Mesendoderm (in vitro differentiated cells): ENCODE measurements at regions not wholly inside any gene's neighbourhood (a gene's known extent, or its start where the extent isn't known, plus 50 kb on each side); places are given as distances from the start of the nearest gene placed in this dataset.

ENCODE experiments used
- DNase-seq: peaks from one replicate; pipeline ENCODE4 v3.0.0; 2013
- H2AK5ac ChIP-seq: 2 replicates; pipeline ENCODE4 v1.6.1; 2013; ENCODE audit warnings: low read length, inconsistent platforms
- H2BK120ac ChIP-seq: 2 replicates; pipeline ENCODE4 v1.6.1; 2013; ENCODE audit warnings: low read depth, mild to moderate bottlenecking, low read length, moderate library complexity, mixed read lengths
- H2BK15ac ChIP-seq: replicated peaks from 2 replicates; pipeline ENCODE4 v1.6.1; 2013; ENCODE audit warnings: low read depth, mild to moderate bottlenecking, moderate library complexity
- H2BK5ac ChIP-seq: 2 replicates; pipeline ENCODE4 v1.6.1; 2013; ENCODE audit warnings: low read length, inconsistent platforms
- H3K18ac ChIP-seq: 2 replicates; pipeline ENCODE4 v1.6.1; 2013; ENCODE audit warnings: mild to moderate bottlenecking, low read length, mixed read lengths
- H3K23ac ChIP-seq: one replicate; pipeline ENCODE4 v1.6.1; 2013; ENCODE audit warnings: low read length
- H3K27ac ChIP-seq: 2 replicates; pipeline ENCODE4 v1.5.1; 2013; ENCODE audit warnings: low read depth, mild to moderate bottlenecking, inconsistent platforms, low read length, moderate library complexity
- H3K27me3 ChIP-seq: 2 replicates; pipeline ENCODE4 v1.6.1; 2013; ENCODE audit warnings: low read length, control low read depth, mild to moderate bottlenecking, inconsistent platforms; ENCODE audit not compliant: insufficient read depth, poor library complexity
- H3K36me3 ChIP-seq: 2 replicates; pipeline ENCODE4 v1.6.1; 2013; ENCODE audit warnings: low read length, inconsistent platforms; ENCODE audit not compliant: control insufficient read depth, insufficient read depth
- H3K4ac ChIP-seq: one replicate; pipeline ENCODE4 v1.6.1; 2013; ENCODE audit warnings: low read depth, mild to moderate bottlenecking, low read length, moderate library complexity
- H3K4me1 ChIP-seq: 2 replicates; pipeline ENCODE4 v1.6.1; 2013; ENCODE audit warnings: low read depth, low read length, inconsistent platforms; ENCODE audit not compliant: control insufficient read depth
- H3K4me2 ChIP-seq: 2 replicates; pipeline ENCODE4 v1.6.1; 2013; ENCODE audit warnings: low read length
- H3K4me3 ChIP-seq: 2 replicates; pipeline ENCODE4 v1.5.1; 2013; ENCODE audit warnings: mild to moderate bottlenecking, low read length
- H3K56ac ChIP-seq: one replicate; pipeline ENCODE4 v1.6.1; 2013; ENCODE audit warnings: low read length
- H3K79me1 ChIP-seq: 2 replicates; pipeline ENCODE4 v1.6.1; 2013; ENCODE audit warnings: low read length, inconsistent platforms
- H3K79me2 ChIP-seq: 2 replicates; pipeline ENCODE4 v1.6.1; 2013; ENCODE audit warnings: mild to moderate bottlenecking, low read length; ENCODE audit not compliant: control insufficient read depth, insufficient read depth
- H3K9ac ChIP-seq: 2 replicates; pipeline ENCODE4 v1.6.1; 2013; ENCODE audit warnings: low read length, inconsistent platforms
- H4K5ac ChIP-seq: one replicate; pipeline ENCODE4 v1.6.1; 2013; ENCODE audit warnings: low read length
- H4K8ac ChIP-seq: one replicate; pipeline ENCODE4 v1.6.1; 2013; ENCODE audit warnings: low read depth, mild to moderate bottlenecking, control low read depth, low read length, moderate library complexity
- WGBS: extraction: QIAGEN DNeasy Blood & Tissue Kit; methylation state at CpG from one replicate; pipeline ENCODE4 v1.1.7; 2013; ENCODE audit warnings: low lambda C conversion rate, missing lambda C conversion rate; ENCODE audit not compliant: insufficient coverage; ENCODE audit errors: extremely low coverage; 5-methylcytosine and 5-hydroxymethylcytosine counted together

GRCh38 chr5:91257301-91257700 lies 125.8 kb downstream of the ARRDC3 start:
- H4K5ac ChIP-seq, result no peak overlapping the region
- no peaks in the 10 kb centered on the region for H3K27me3 ChIP-seq
- H3K27ac ChIP-seq, result no peak overlapping the region
- H3K4me3 ChIP-seq, result no peak overlapping the region
- H4K8ac ChIP-seq, result no peak overlapping the region
- no peaks in the 10 kb centered on the region for H3K4me1 ChIP-seq
- H3K4ac ChIP-seq, result no peak overlapping the region
- H2BK5ac ChIP-seq, result no peak overlapping the region
- H3K79me1 ChIP-seq, result no peaks in the 10 kb centered on the region
- no peak overlapping the region for H3K9ac ChIP-seq
- no peak for DNase-seq
- no peaks in the 10 kb centered on the region for H3K36me3 ChIP-seq
- H3K23ac ChIP-seq, result no peak overlapping the region
- no peaks in the 10 kb centered on the region for H3K79me2 ChIP-seq
- H3K56ac ChIP-seq, result no peak overlapping the region
- no peak overlapping the region for H2AK5ac ChIP-seq
- no peak overlapping the region for H2BK120ac ChIP-seq
- no peak overlapping the region for H3K18ac ChIP-seq
- H2BK15ac ChIP-seq, result no peak overlapping the region
- no peak overlapping the region for H3K4me2 ChIP-seq

DNA sequence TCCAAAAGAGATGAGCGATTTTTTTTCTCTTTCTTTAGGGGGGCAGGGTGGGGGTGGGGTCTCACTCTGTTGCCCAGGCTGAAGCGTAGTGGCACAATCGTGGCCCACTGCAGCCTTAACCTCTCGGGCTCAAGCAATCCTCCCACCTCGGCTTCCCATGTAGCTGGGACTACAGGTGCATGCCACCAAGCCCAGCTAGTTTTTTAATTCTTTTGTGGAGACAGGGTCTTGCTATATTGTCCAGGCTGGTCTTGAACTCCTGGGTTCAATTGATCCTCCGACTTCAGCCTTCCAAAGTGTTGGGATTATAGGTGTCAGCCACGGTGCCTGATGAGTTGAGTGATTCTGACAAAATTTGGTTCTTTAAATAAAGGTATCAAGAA lies 127.0 kb downstream of the ARRDC3 start:
- H3K27me3 ChIP-seq, result no peaks in the 10 kb centered on the region
- no peaks in the 10 kb centered on the region for H3K4me1 ChIP-seq
- no peak overlapping the region for H4K5ac ChIP-seq
- no peaks in the 10 kb centered on the region for H3K79me2 ChIP-seq
- no peak overlapping the region for H3K27ac ChIP-seq
- no peak overlapping the region for H3K56ac ChIP-seq
- H3K9ac ChIP-seq, result no peak overlapping the region
- H3K36me3 ChIP-seq, result no peaks in the 10 kb centered on the region
- H3K4ac ChIP-seq, result no peak overlapping the region
- no peak overlapping the region for H3K18ac ChIP-seq
- no peak overlapping the region for H2AK5ac ChIP-seq
- no peak overlapping the region for H2BK5ac ChIP-seq
- no peak overlapping the region for H3K4me2 ChIP-seq
- no peaks in the 10 kb centered on the region for H3K79me1 ChIP-seq
- H2BK120ac ChIP-seq, result no peak overlapping the region
- H4K8ac ChIP-seq, result no peak overlapping the region
- H3K4me3 ChIP-seq, result no peak overlapping the region
- no peak overlapping the region for H3K23ac ChIP-seq
- H2BK15ac ChIP-seq, result no peak overlapping the region
- DNase-seq, result no peak
- no CpG with 5 or more reads among the region's 7 CpGs for WGBS

- Histone ChIP-seq H3K27me3 (no peaks in the 10 kb centered on the region), H3K27ac (no peak overlapping the region), H2BK120ac (no peak overlapping the region), H3K79me2 (no peaks in the 10 kb centered on the region), H3K4me2 (no peak overlapping the region), H3K9ac (no peak overlapping the region), H3K18ac (no peak overlapping the region), H4K5ac (no peak overlapping the region), H3K56ac (no peak overlapping the region), H3K79me1 (no peaks in the 10 kb centered on the region), H3K4ac (no peak overlapping the region), H2AK5ac (no peak overlapping the region), H2BK15ac (no peak overlapping the region), H3K36me3 (no peaks in the 10 kb centered on the region), H2BK5ac (no peak overlapping the region), H3K4me3 (no peak overlapping the region), H3K23ac (no peak overlapping the region), H4K8ac (no peak overlapping the region), H3K4me1 (no peaks in the 10 kb centered on the region)
- WGBS, result no CpG with 5 or more reads among the region's 4 CpGs
- no peak for DNase-seq
Observed at GRCh38 chr5:91255396-91256141, 127.5 kb downstream of the ARRDC3 start.

- Histone ChIP-seq H3K79me2 (no peaks in the 10 kb centered on the region), H3K36me3 (no peaks in the 10 kb centered on the region), H3K79me1 (no peaks in the 10 kb centered on the region), H3K4me3 (no peak overlapping the region), H4K5ac (no peak overlapping the region), H2AK5ac (no peak overlapping the region), H2BK5ac (no peak overlapping the region), H2BK15ac (no peak overlapping the region), H3K56ac (no peak overlapping the region), H3K4me1 (no peaks in the 10 kb centered on the region), H4K8ac (no peak overlapping the region), H3K18ac (no peak overlapping the region), H3K23ac (no peak overlapping the region), H3K4ac (no peak overlapping the region), H3K27ac (no peak overlapping the region), H3K27me3 (no peaks in the 10 kb centered on the region), H3K4me2 (no peak overlapping the region), H2BK120ac (no peak overlapping the region), H3K9ac (no peak overlapping the region)
- WGBS, result no CpG with 5 or more reads among the region's 2 CpGs
- DNase-seq, result no peak
Observed at GRCh38 chr5:91252916-91253315, 130.2 kb downstream of the ARRDC3 start.

DNA sequence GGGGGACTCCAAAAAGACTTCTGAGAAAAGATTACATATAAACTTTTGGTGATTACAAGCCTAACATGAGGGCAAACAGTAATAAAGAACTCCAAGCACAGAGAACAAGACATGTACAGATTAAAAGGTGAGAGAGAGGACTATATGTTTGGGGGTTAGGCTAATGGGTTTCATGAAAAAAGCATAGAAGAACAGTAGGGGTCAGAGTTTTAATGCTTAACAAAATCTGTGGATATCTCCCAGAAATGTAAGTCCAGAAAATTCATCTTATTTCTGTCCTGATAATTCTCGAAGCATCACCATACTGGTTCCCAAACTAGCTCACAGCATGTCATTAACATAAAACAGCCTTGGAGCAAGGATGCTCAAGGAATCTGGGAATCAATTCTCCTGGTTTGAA lies 137.2 kb downstream of the ARRDC3 start:
- Histone ChIP-seq H4K5ac (no peak overlapping the region), H3K36me3 (no peaks in the 10 kb centered on the region), H3K79me1 (no peaks in the 10 kb centered on the region), H3K27me3 (no peaks in the 10 kb centered on the region), H3K4me3 (no peak overlapping the region), H3K4ac (no peak overlapping the region), H3K9ac (no peak overlapping the region), H3K18ac (no peak overlapping the region), H3K56ac (no peak overlapping the region), H2BK15ac (no peak overlapping the region), H2BK120ac (no peak overlapping the region), H4K8ac (no peak overlapping the region), H3K27ac (no peak overlapping the region), H3K23ac (no peak overlapping the region), H3K4me1 (no peaks in the 10 kb centered on the region), H2AK5ac (no peak overlapping the region), H3K79me2 (no peaks in the 10 kb centered on the region), H2BK5ac (no peak overlapping the region), H3K4me2 (no peak overlapping the region)
- WGBS, result no CpG with 5 or more reads among the region's 1 CpG
- DNase-seq, result no peak

GRCh38 chr5:91245074-91245452 lies 138.1 kb downstream of the ARRDC3 start:
- no CpG with 5 or more reads among the region's 3 CpGs for WGBS
- H3K56ac ChIP-seq, result no peak overlapping the region
- H2BK5ac ChIP-seq, result no peak overlapping the region
- H3K79me2 ChIP-seq, result no peaks in the 10 kb centered on the region
- no peak overlapping the region for H3K23ac ChIP-seq
- no peak overlapping the region for H3K4me2 ChIP-seq
- no peak overlapping the region for H3K18ac ChIP-seq
- DNase-seq, result no peak
- H3K79me1 ChIP-seq, result no peaks in the 10 kb centered on the region
- no peaks in the 10 kb centered on the region for H3K36me3 ChIP-seq
- no peaks in the 10 kb centered on the region for H3K27me3 ChIP-seq
- no peak overlapping the region for H3K9ac ChIP-seq
- H4K5ac ChIP-seq, result no peak overlapping the region
- H2BK15ac ChIP-seq, result no peak overlapping the region
- H3K27ac ChIP-seq, result no peak overlapping the region
- no peak overlapping the region for H4K8ac ChIP-seq
- H3K4me1 ChIP-seq, result no peaks in the 10 kb centered on the region
- H3K4ac ChIP-seq, result no peak overlapping the region
- H2AK5ac ChIP-seq, result no peak overlapping the region
- H3K4me3 ChIP-seq, result no peak overlapping the region
- H2BK120ac ChIP-seq, result no peak overlapping the region
